Mesothelial cell of epicardium (in vitro differentiated cells): ENCODE measurements at regions not wholly inside any gene's neighbourhood (a gene's known extent, or its start where the extent isn't known, plus 50 kb on each side); places are given as distances from the start of the nearest gene placed in this dataset.

ENCODE experiments used
- DNase-seq, 2 experiments: peaks; one replicate each; pipeline ENCODE4 v3.0.0; 2021; ENCODE audit warnings: low spot score in 2 of 2; ENCODE audit not compliant: unreplicated experiment in 2 of 2
- H3K27ac Mint-ChIP-seq: 2 replicates; pipeline ENCODE4 v1.8.0; 2021; ENCODE audit warnings: mixed read lengths
- H3K27me3 Mint-ChIP-seq: 2 replicates; pipeline ENCODE4 v1.8.0; 2021; ENCODE audit warnings: low read depth, mixed read lengths
- H3K36me3 Mint-ChIP-seq: 2 replicates; pipeline ENCODE4 v1.8.0; 2021; ENCODE audit warnings: mixed read lengths
- H3K4me1 Mint-ChIP-seq: 2 replicates; pipeline ENCODE4 v1.8.0; 2021; ENCODE audit warnings: mixed read lengths
- H3K4me3 Mint-ChIP-seq: 2 replicates; pipeline ENCODE4 v1.8.0; 2021; ENCODE audit warnings: mild to moderate bottlenecking, moderate library complexity, mixed read lengths
- H3K9me3 Mint-ChIP-seq: 2 replicates; pipeline ENCODE4 v1.8.0; 2021; ENCODE audit warnings: mixed read lengths
- CTCF ChIP-seq: fragments of 200-600 bp; sonication (generic); IDR thresholded peaks from one replicate; pipeline ENCODE4 v1.5.0; 2021; ENCODE audit warnings: antibody characterized with exemption; ENCODE audit not compliant: unreplicated experiment

- Mint-ChIP-seq H3K36me3 (no peaks in the 10 kb centered on the region), H3K4me1 (peaks cover 3% of the 10 kb centered on the region), H3K4me3 (no peak overlapping the region), H3K27ac (no peak overlapping the region), H3K9me3 (no peaks in the 10 kb centered on the region), H3K27me3 (no peaks in the 10 kb centered on the region)
- TF ChIP-seq CTCF, result no peak
- no peak for DNase-seq
Measured at GRCh38 chr3:23106666-23107065, 96.5 kb upstream of the UBE2E2 start.

GRCh38 chr3:23107221-23107620, 95.9 kb upstream of the UBE2E2 start:
- Mint-ChIP-seq H3K4me3 (no peak overlapping the region), H3K9me3 (no peaks in the 10 kb centered on the region), H3K27ac (no peak overlapping the region), H3K27me3 (no peaks in the 10 kb centered on the region), H3K36me3 (no peaks in the 10 kb centered on the region), H3K4me1 (peaks cover 3% of the 10 kb centered on the region)
- no peak for TF ChIP-seq CTCF
- no peak for DNase-seq

- Mint-ChIP-seq H3K9me3 (no peaks in the 10 kb centered on the region), H3K27ac (no peak overlapping the region), H3K4me1 (peaks cover 3% of the 10 kb centered on the region), H3K36me3 (no peaks in the 10 kb centered on the region), H3K27me3 (peaks cover 2% of the 10 kb centered on the region), H3K4me3 (no peak overlapping the region)
- TF ChIP-seq CTCF, result no peak
- DNase-seq, result no peak
Measured at GRCh38 chr3:23108451-23109057, 94.6 kb upstream of the UBE2E2 start.

GRCh38 chr3:23111286-23111685, 91.8 kb upstream of the UBE2E2 start:
- H3K9me3 Mint-ChIP-seq, result no peaks in the 10 kb centered on the region
- peaks cover 21% of the 10 kb centered on the region for H3K4me1 Mint-ChIP-seq
- H3K4me3 Mint-ChIP-seq, result no peak overlapping the region
- TF ChIP-seq CTCF, result no peak
- H3K27ac Mint-ChIP-seq, result no peak overlapping the region
- H3K36me3 Mint-ChIP-seq, result no peaks in the 10 kb centered on the region
- no peak for DNase-seq
- peaks cover 2% of the 10 kb centered on the region for H3K27me3 Mint-ChIP-seq

- Mint-ChIP-seq H3K9me3 (no peaks in the 10 kb centered on the region), H3K4me1 (peaks cover 21% of the 10 kb centered on the region), H3K4me3 (no peak overlapping the region), H3K36me3 (no peaks in the 10 kb centered on the region), H3K27me3 (peaks cover 2% of the 10 kb centered on the region), H3K27ac (no peak overlapping the region)
- no peak for DNase-seq
- no peak for TF ChIP-seq CTCF
Measured at GRCh38 chr3:23111797-23112196, 91.3 kb upstream of the UBE2E2 start.

GRCh38 chr3:23112491-23112890, 90.6 kb upstream of the UBE2E2 start:
- Mint-ChIP-seq H3K4me1 (peaks cover 18% of the 10 kb centered on the region), H3K4me3 (no peak overlapping the region), H3K27me3 (peaks cover 2% of the 10 kb centered on the region), H3K9me3 (no peaks in the 10 kb centered on the region), H3K27ac (no peak overlapping the region), H3K36me3 (no peaks in the 10 kb centered on the region)
- no peak for DNase-seq
- TF ChIP-seq CTCF, result no peak
